H9 (cell line): ENCODE measurements at regions not wholly inside any gene's neighbourhood (a gene's known extent, or its start where the extent isn't known, plus 50 kb on each side); places are given as distances from the start of the nearest gene placed in this dataset.

Experiments used
- DNase-seq: peaks from one replicate; pipeline ENCODE4 v3.0.0-alpha.2; 2017
- H2AFZ ChIP-seq: one replicate; pipeline ENCODE4 v1.6.1; 2013; ENCODE audit warnings: mild to moderate bottlenecking, low read length, control low read depth, moderate library complexity
- H2AK5ac ChIP-seq: 2 replicates; pipeline ENCODE4 v1.6.1; 2013; ENCODE audit warnings: low read length, control low read depth, mixed read lengths; ENCODE audit not compliant: insufficient read length
- H2BK120ac ChIP-seq: one replicate; pipeline ENCODE4 v1.6.1; 2013; ENCODE audit warnings: low read depth, mild to moderate bottlenecking, low read length, control low read depth, inconsistent platforms; ENCODE audit not compliant: poor library complexity, severe bottlenecking
- H2BK12ac ChIP-seq: 2 replicates; pipeline ENCODE4 v1.6.1; 2013; ENCODE audit warnings: low read length, control low read depth, mixed read lengths, low read depth; ENCODE audit not compliant: insufficient read length
- H2BK15ac ChIP-seq: 2 replicates; pipeline ENCODE4 v1.6.1; 2013; ENCODE audit warnings: low read depth, low read length, control low read depth
- H2BK20ac ChIP-seq: one replicate; pipeline ENCODE4 v1.6.1; 2013; ENCODE audit warnings: low read depth, mild to moderate bottlenecking, low read length, control low read depth, inconsistent platforms; ENCODE audit not compliant: poor library complexity, severe bottlenecking
- H2BK5ac ChIP-seq: 2 replicates; pipeline ENCODE4 v1.6.1; 2013; ENCODE audit warnings: low read length, control low read depth, mixed read lengths; ENCODE audit not compliant: insufficient read length
- H3K14ac ChIP-seq: 2 replicates; pipeline ENCODE4 v1.6.1; 2013; ENCODE audit warnings: low read length, control low read depth; ENCODE audit not compliant: insufficient read depth
- H3K18ac ChIP-seq: 2 replicates; pipeline ENCODE4 v1.6.1; 2013; ENCODE audit warnings: low read depth, mild to moderate bottlenecking, mixed read lengths, low read length, control low read depth; ENCODE audit not compliant: insufficient read length
- H3K23ac ChIP-seq: 2 replicates; pipeline ENCODE4 v1.6.1; 2013; ENCODE audit warnings: low read length, control low read depth, mixed read lengths, low read depth; ENCODE audit not compliant: insufficient read length
- H3K23me2 ChIP-seq: 2 replicates; pipeline ENCODE4 v1.6.1; 2013; ENCODE audit warnings: low read depth, mild to moderate bottlenecking, mixed read lengths, low read length, control low read depth; ENCODE audit not compliant: insufficient read length, poor library complexity, severe bottlenecking
- H3K27ac ChIP-seq: 2 replicates; pipeline ENCODE4 v1.5.1; 2013; ENCODE audit warnings: low read length, control low read depth, mixed read lengths, low read depth; ENCODE audit not compliant: insufficient read length
- H3K27me3 ChIP-seq: 2 replicates; pipeline ENCODE4 v1.6.1; 2013; ENCODE audit warnings: low read length, control low read depth, inconsistent platforms; ENCODE audit not compliant: insufficient read depth
- H3K4ac ChIP-seq: 2 replicates; pipeline ENCODE4 v1.6.1; 2013; ENCODE audit warnings: low read depth, mild to moderate bottlenecking, control low read depth, inconsistent platforms, low read length, moderate library complexity
- H3K4me1 ChIP-seq: 2 replicates; pipeline ENCODE4 v1.6.1; 2013; ENCODE audit warnings: low read length, control low read depth, inconsistent platforms; ENCODE audit not compliant: insufficient read depth
- H3K4me2 ChIP-seq: 2 replicates; pipeline ENCODE4 v1.6.1; 2013; ENCODE audit warnings: low read length, control low read depth, mixed read lengths; ENCODE audit not compliant: insufficient read length, insufficient read depth
- H3K56ac ChIP-seq: 2 replicates; pipeline ENCODE4 v1.6.1; 2013; ENCODE audit warnings: low read depth, mild to moderate bottlenecking, mixed read lengths, low read length, control low read depth; ENCODE audit not compliant: insufficient read length
- H3K79me1 ChIP-seq: 2 replicates; pipeline ENCODE4 v1.6.1; 2013; ENCODE audit warnings: low read depth, mild to moderate bottlenecking, moderate library complexity, low read length, control low read depth, inconsistent platforms; ENCODE audit not compliant: insufficient read depth, poor library complexity, severe bottlenecking
- H3K79me2 ChIP-seq: 2 replicates; pipeline ENCODE4 v1.6.1; 2013; ENCODE audit warnings: low read length, control low read depth, inconsistent platforms; ENCODE audit not compliant: insufficient read depth
- H3K9ac ChIP-seq: 2 replicates; pipeline ENCODE4 v1.6.1; 2013; ENCODE audit warnings: low read length, control low read depth, mixed read lengths; ENCODE audit not compliant: insufficient read length; ENCODE audit errors: extremely low read depth
- H3K9me3 ChIP-seq: one replicate; pipeline ENCODE4 v1.6.1; 2013; ENCODE audit warnings: low read depth, low read length, inconsistent platforms; ENCODE audit not compliant: control insufficient read depth
- H3T11ph ChIP-seq: one replicate; pipeline ENCODE4 v1.6.1; 2013; ENCODE audit warnings: mild to moderate bottlenecking, low read length, control low read depth, inconsistent platforms
- H4K20me1 ChIP-seq: one replicate; pipeline ENCODE4 v1.6.1; 2013; ENCODE audit not compliant: control insufficient read depth, insufficient read length, insufficient read depth
- H4K5ac ChIP-seq: 2 replicates; pipeline ENCODE4 v1.6.1; 2013; ENCODE audit warnings: low read depth, mild to moderate bottlenecking, mixed read lengths, low read length, control low read depth; ENCODE audit not compliant: insufficient read length
- H4K8ac ChIP-seq: replicated peaks from 2 replicates; pipeline ENCODE4 v1.6.1; 2013; ENCODE audit warnings: low read length, control low read depth, mixed read lengths, low read depth; ENCODE audit not compliant: insufficient read length
- H4K91ac ChIP-seq: 2 replicates; pipeline ENCODE4 v1.6.1; 2013; ENCODE audit warnings: low read depth, mild to moderate bottlenecking, moderate library complexity, mixed read lengths, low read length, control low read depth; ENCODE audit not compliant: insufficient read length
- H3K27ac Mint-ChIP-seq, 3 experiments: 2 replicates in 2 of 3; 3 replicates in 1 of 3; pipeline ENCODE4 v1.8.0; 2020 to 2021; ENCODE audit warnings: mixed read lengths in 3 of 3, mild to moderate bottlenecking in 1 of 3, moderate library complexity in 1 of 3
- H3K27me3 Mint-ChIP-seq: 2 replicates; pipeline ENCODE4 v1.8.0; 2021; ENCODE audit warnings: low read depth, mild to moderate bottlenecking, moderate library complexity, mixed read lengths
- H3K36me3 Mint-ChIP-seq, 3 experiments: 2 replicates in 2 of 3; 3 replicates in 1 of 3; pipeline ENCODE4 v1.8.0; 2020 to 2021; ENCODE audit warnings: low read depth in 3 of 3, mixed read lengths in 3 of 3; ENCODE audit not compliant: insufficient read depth in 1 of 3
- H3K4me1 Mint-ChIP-seq, 2 experiments: 2 replicates each; pipeline ENCODE4 v1.8.0; 2020; ENCODE audit warnings: mixed read lengths in 2 of 2
- H3K4me3 Mint-ChIP-seq, 2 experiments: 2 replicates in 1 of 2; 3 replicates in 1 of 2; pipeline ENCODE4 v1.8.0; 2020 to 2021; ENCODE audit warnings: mild to moderate bottlenecking in 2 of 2, mixed read lengths in 2 of 2, moderate library complexity in 1 of 2
- H3K9me3 Mint-ChIP-seq, 2 experiments: 2 replicates in 1 of 2; 3 replicates in 1 of 2; pipeline ENCODE4 v1.8.0; 2020; ENCODE audit warnings: mild to moderate bottlenecking in 2 of 2, mixed read lengths in 2 of 2, moderate library complexity in 1 of 2
- WGBS: extraction: QIAGEN DNeasy Blood & Tissue Kit; methylation state at CpG from one replicate; pipeline ENCODE4 v1.1.7; 2013; ENCODE audit warnings: missing lambda C conversion rate, low lambda C conversion rate, mixed read lengths; ENCODE audit not compliant: insufficient read length; ENCODE audit errors: extremely low coverage; 5-methylcytosine and 5-hydroxymethylcytosine counted together
- TF ChIP-seq, protein P1 (sequence below): fragments of 200-600 bp; sonication (generic); conservative IDR thresholded peaks from 3 replicates; pipeline ENCODE4 v1.8.0; 2021; ENCODE audit warnings: antibody characterized with exemption, mild to moderate bottlenecking

- Histone ChIP-seq H3K23ac (no peak overlapping the region), H3K4ac (no peak overlapping the region), H2AFZ (no peak overlapping the region), H2AK5ac (no peak overlapping the region), H4K8ac (no peak overlapping the region), H3K27ac (no peak overlapping the region), H3K18ac (no peak overlapping the region), H3K79me1 (no peaks in the 10 kb centered on the region), H4K5ac (no peak overlapping the region), H2BK20ac (no peak overlapping the region), H4K20me1 (no peaks in the 10 kb centered on the region), H4K91ac (no peak overlapping the region), H2BK120ac (no peak overlapping the region), H3K27me3 (no peaks in the 10 kb centered on the region), H2BK12ac (no peak overlapping the region), H2BK5ac (no peak overlapping the region), H3K79me2 (no peaks in the 10 kb centered on the region), H3K4me1 (peaks cover 15% of the 10 kb centered on the region; the same call in 1 of the 2 replicates), H3T11ph (no peak overlapping the region), H3K4me2 (no peak overlapping the region), H3K9ac (no peak overlapping the region), H3K14ac (no peak overlapping the region), H3K9me3 (no peaks in the 10 kb centered on the region), H3K56ac (no peak overlapping the region), H3K23me2 (peaks cover 4% of the 10 kb centered on the region), H2BK15ac (no peak overlapping the region)
- Mint-ChIP-seq H3K36me3 (peaks cover 0 to 2% (median 0%) of the 10 kb centered on the region in 3 experiments; a peak in 1 of 7 replicates), H3K9me3 (no peaks in the 10 kb centered on the region), H3K27me3 (peaks cover 2% of the 10 kb centered on the region), H3K4me3 (no peak overlapping the region), H3K27ac (no peak overlapping the region), H3K4me1 (peaks cover 30 to 58% of the 10 kb centered on the region in 2 experiments)
- DNase-seq, result no peak
- no CpG with 5 or more reads among the region's 7 CpGs for WGBS
- TF ChIP-seq, protein P1, sequence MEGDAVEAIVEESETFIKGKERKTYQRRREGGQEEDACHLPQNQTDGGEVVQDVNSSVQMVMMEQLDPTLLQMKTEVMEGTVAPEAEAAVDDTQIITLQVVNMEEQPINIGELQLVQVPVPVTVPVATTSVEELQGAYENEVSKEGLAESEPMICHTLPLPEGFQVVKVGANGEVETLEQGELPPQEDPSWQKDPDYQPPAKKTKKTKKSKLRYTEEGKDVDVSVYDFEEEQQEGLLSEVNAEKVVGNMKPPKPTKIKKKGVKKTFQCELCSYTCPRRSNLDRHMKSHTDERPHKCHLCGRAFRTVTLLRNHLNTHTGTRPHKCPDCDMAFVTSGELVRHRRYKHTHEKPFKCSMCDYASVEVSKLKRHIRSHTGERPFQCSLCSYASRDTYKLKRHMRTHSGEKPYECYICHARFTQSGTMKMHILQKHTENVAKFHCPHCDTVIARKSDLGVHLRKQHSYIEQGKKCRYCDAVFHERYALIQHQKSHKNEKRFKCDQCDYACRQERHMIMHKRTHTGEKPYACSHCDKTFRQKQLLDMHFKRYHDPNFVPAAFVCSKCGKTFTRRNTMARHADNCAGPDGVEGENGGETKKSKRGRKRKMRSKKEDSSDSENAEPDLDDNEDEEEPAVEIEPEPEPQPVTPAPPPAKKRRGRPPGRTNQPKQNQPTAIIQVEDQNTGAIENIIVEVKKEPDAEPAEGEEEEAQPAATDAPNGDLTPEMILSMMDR, result no peak
These were observed 68.4 kb upstream of the RAPGEF1 start for GRCh38 chr9:131808291-131808690.
